HuH-7 (cell line): ENCODE measurements at regions not wholly inside any gene's neighbourhood (a gene's known extent, or its start where the extent isn't known, plus 50 kb on each side); places are given as distances from the start of the nearest gene placed in this dataset.
"Not testable (repeated sequence)": the region's sequence is repeated elsewhere in the genome, so short reads cannot be mapped to it uniquely, and the experiment has no call there.

Experiments
- DNase-seq: peaks from one replicate; pipeline ENCODE4 v3.0.0; 2011; ENCODE audit warnings: low spot score

- DNase-seq: no peak
These were observed 50.1 kb downstream of the KCNC4 start for GRCh38 chr1:110260194-110260593.

GRCh38 chr1:110262296-110262695 is 52.2 kb downstream of the KCNC4 start:
- no peak for DNase-seq

GRCh38 chr1:110262846-110263631 is 52.9 kb downstream of the KCNC4 start:
- no peak for DNase-seq

GRCh38 chr1:110264430-110264829 is 54.3 kb downstream of the KCNC4 start:
- no peak for DNase-seq

- no peak for DNase-seq
These were observed 55.1 kb downstream of the KCNC4 start for GRCh38 chr1:110265186-110265585.

GRCh38 chr1:110266834-110267233 is 56.7 kb downstream of the KCNC4 start:
- no peak for DNase-seq

- DNase-seq: no peak
These were observed 57.1 kb downstream of the KCNC4 start for GRCh38 chr1:110267260-110267659.

- DNase-seq: peak; percentile 37
These were observed 61.9 kb downstream of the KCNC4 start for GRCh38 chr1:110272045-110272444.

GRCh38 chr1:110273832-110274231 is 63.7 kb downstream of the KCNC4 start:
- DNase-seq: not testable (repeated sequence)

- no peak for DNase-seq
These were observed 59.1 kb upstream of the RBM15 start for GRCh38 chr1:110280126-110280525.

GRCh38 chr1:110280804-110281203 is 58.4 kb upstream of the RBM15 start:
- no peak for DNase-seq

GRCh38 chr1:110281363-110282290 is 57.5 kb upstream of the RBM15 start:
- DNase-seq: no peak

- no peak for DNase-seq
These were observed 56.8 kb upstream of the RBM15 start for GRCh38 chr1:110282395-110282794.

- no peak for DNase-seq
These were observed 55.5 kb upstream of the RBM15 start for GRCh38 chr1:110283677-110284076.

GRCh38 chr1:110285316-110285715 is 53.9 kb upstream of the RBM15 start:
- DNase-seq: no peak

GRCh38 chr1:110286564-110286963 is 52.6 kb upstream of the RBM15 start:
- DNase-seq: no peak

GRCh38 chr1:110288111-110288510 is 51.1 kb upstream of the RBM15 start:
- no peak for DNase-seq
